Spleen (tissue), 7 donors: ENCODE measurements at regions not wholly inside any gene's neighbourhood (a gene's known extent, or its start where the extent isn't known, plus 50 kb on each side); places are given as distances from the start of the nearest gene placed in this dataset.

Experiments
- POLR2A ChIP-seq, 3 donors: fragments of 450-650 bp; IDR thresholded peaks; one replicate each; pipeline ENCODE4 v1.5.1; 2017; ENCODE audit warnings: antibody characterized with exemption in 3 of 3, mild to moderate bottlenecking in 1 of 3
- TF ChIP-seq, protein P1 (sequence below), 11 experiments: fragments of 200-600 bp in 7 of 11; fragments of 450-650 bp in 4 of 11; sonication (generic) in 4 of 11; IDR thresholded peaks in 8 of 11; conservative IDR thresholded peaks in 3 of 11; 1 replicate in 7 of 11; 2 replicates in 4 of 11; pipeline versions ENCODE4 v1.4.0 to v1.8.0; 2016 to 2021; ENCODE audit warnings: antibody characterized with exemption in 11 of 11, inconsistent platforms in 4 of 11, mild to moderate bottlenecking in 1 of 11
- donor health status: DM: no; HTN: no; CAD: no; lungs with moderate emphysema.
- donor health status: DM: no; HTN: no; CAD: no.
- donor health status: DM: no; HTN: no; CAD: no.

DNA sequence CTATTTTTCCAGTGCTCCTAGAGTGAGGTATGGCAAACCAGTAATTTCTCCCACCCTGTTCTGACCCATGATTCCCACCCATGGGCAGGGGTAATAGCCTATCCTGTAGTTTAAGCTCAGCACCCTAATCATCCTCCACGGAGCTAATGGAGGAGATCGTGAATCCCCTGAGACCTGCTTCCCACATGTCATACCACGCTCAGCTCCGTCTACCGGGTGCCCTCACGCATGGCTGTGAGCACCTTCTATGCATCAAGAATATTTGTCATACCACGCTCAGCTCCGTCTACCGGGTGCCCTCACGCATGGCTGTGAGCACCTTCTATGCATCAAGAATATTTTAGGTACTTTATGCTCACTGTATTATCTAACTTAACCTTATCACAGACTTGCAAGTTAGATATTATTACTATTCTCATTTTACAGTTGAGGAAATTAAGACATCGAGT is 104.7 kb upstream of the PFN2 start:
- TF ChIP-seq, protein P1, sequence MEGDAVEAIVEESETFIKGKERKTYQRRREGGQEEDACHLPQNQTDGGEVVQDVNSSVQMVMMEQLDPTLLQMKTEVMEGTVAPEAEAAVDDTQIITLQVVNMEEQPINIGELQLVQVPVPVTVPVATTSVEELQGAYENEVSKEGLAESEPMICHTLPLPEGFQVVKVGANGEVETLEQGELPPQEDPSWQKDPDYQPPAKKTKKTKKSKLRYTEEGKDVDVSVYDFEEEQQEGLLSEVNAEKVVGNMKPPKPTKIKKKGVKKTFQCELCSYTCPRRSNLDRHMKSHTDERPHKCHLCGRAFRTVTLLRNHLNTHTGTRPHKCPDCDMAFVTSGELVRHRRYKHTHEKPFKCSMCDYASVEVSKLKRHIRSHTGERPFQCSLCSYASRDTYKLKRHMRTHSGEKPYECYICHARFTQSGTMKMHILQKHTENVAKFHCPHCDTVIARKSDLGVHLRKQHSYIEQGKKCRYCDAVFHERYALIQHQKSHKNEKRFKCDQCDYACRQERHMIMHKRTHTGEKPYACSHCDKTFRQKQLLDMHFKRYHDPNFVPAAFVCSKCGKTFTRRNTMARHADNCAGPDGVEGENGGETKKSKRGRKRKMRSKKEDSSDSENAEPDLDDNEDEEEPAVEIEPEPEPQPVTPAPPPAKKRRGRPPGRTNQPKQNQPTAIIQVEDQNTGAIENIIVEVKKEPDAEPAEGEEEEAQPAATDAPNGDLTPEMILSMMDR (IDR thresholded peaks at IDR 0.05 in 8 of 11, conservative IDR thresholded peaks at IDR 0.05 in 3 of 11) = no peak
- TF ChIP-seq POLR2A (IDR thresholded peaks at IDR 0.05) = no peak
